ENCODE measurements at regions not wholly inside any gene's neighbourhood (a gene's known extent, or its start where the extent isn't known, plus 50 kb on each side); places are given as distances from the start of the nearest gene placed in this dataset.

DNA sequence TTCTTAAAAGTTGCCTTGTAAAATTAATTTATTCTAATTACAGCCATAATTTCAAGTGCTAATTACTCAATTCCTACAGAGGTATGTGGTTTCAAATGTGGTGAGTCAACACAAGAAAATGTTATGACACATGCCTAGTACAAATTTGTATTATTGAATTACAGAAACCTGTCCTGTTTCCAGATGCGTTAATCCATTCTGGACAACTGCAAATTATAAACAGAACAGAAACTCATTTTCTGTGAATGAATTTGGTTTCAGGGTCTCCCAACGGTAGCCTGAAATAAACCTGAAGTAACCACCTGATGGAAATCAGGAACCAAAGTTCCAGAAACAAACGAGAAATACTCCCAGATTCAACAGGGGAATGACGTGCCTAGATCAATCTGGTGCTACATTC lies 328.6 kb upstream of the F9 start:
- intact Hi-C loops (cut with DNase I), result no loop called here
- DNase-seq (ENCODE audit: low spot score in 2 of 2), result no peak
- Histone ChIP-seq H3K36me3 (no peaks in the 10 kb centered on the region), H3K9me3 (no peaks in the 10 kb centered on the region), H3K27me3 (no peaks in the 10 kb centered on the region), H3K4me1 (no peaks in the 10 kb centered on the region), H3K27ac (no peak overlapping the region), H3K4me3 (no peak overlapping the region)
- TF ChIP-seq, protein P1, sequence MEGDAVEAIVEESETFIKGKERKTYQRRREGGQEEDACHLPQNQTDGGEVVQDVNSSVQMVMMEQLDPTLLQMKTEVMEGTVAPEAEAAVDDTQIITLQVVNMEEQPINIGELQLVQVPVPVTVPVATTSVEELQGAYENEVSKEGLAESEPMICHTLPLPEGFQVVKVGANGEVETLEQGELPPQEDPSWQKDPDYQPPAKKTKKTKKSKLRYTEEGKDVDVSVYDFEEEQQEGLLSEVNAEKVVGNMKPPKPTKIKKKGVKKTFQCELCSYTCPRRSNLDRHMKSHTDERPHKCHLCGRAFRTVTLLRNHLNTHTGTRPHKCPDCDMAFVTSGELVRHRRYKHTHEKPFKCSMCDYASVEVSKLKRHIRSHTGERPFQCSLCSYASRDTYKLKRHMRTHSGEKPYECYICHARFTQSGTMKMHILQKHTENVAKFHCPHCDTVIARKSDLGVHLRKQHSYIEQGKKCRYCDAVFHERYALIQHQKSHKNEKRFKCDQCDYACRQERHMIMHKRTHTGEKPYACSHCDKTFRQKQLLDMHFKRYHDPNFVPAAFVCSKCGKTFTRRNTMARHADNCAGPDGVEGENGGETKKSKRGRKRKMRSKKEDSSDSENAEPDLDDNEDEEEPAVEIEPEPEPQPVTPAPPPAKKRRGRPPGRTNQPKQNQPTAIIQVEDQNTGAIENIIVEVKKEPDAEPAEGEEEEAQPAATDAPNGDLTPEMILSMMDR (IDR thresholded peaks at IDR 0.05), result no peak

DNA sequence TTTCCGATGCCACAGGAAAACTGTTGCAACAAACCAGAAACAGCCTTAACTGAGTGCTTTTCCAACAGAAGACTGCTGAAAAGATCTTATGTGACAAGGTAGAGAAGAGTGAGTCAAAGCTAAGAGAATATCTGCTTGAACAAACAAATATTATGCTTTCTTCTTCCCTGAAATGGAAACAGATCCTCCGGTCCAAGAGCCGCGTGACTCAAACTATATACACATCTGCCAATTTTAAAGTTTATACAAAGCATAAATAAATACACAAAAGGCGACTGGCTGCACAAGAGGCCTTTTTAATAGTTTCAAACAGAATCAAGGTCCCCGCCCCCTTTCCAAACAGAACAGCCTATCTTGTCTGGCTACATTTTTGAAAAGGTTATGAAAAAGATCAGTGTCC lies 329.7 kb upstream of the F9 start:
- DNase-seq (ENCODE audit: low spot score in 2 of 2), result no peak
- TF ChIP-seq, protein P1 (IDR thresholded peaks at IDR 0.05), result no peak
- Histone ChIP-seq H3K27ac (no peak overlapping the region), H3K27me3 (no peaks in the 10 kb centered on the region), H3K9me3 (no peaks in the 10 kb centered on the region), H3K36me3 (no peaks in the 10 kb centered on the region), H3K4me1 (no peaks in the 10 kb centered on the region), H3K4me3 (no peak overlapping the region)
- intact Hi-C loops (cut with DNase I), result no loop called here

GRCh38 chrX:139200346-139200745 lies 330.2 kb upstream of the F9 start:
- Histone ChIP-seq H3K36me3 (no peaks in the 10 kb centered on the region), H3K4me3 (no peak overlapping the region), H3K27me3 (no peaks in the 10 kb centered on the region), H3K4me1 (no peaks in the 10 kb centered on the region), H3K9me3 (no peaks in the 10 kb centered on the region), H3K27ac (no peak overlapping the region)
- no peak for DNase-seq (ENCODE audit: low spot score in 2 of 2)
- TF ChIP-seq, protein P1 (IDR thresholded peaks at IDR 0.05), result no peak
- intact Hi-C loops (cut with DNase I), result no loop called here

- no peaks in the 10 kb centered on the region for H3K36me3 ChIP-seq
- no peaks in the 10 kb centered on the region for H3K9me3 ChIP-seq
- no peaks in the 10 kb centered on the region for H3K27me3 ChIP-seq
- no peak overlapping the region for H3K27ac ChIP-seq
- intact Hi-C loops (cut with DNase I), result no loop called here
- DNase-seq (ENCODE audit: low spot score in 2 of 2), result no peak
- TF ChIP-seq, protein P1 (IDR thresholded peaks at IDR 0.05), result no peak
- no peaks in the 10 kb centered on the region for H3K4me1 ChIP-seq
- no peak overlapping the region for H3K4me3 ChIP-seq
Measured at GRCh38 chrX:139199933-139200332, 330.6 kb upstream of the F9 start.

DNA sequence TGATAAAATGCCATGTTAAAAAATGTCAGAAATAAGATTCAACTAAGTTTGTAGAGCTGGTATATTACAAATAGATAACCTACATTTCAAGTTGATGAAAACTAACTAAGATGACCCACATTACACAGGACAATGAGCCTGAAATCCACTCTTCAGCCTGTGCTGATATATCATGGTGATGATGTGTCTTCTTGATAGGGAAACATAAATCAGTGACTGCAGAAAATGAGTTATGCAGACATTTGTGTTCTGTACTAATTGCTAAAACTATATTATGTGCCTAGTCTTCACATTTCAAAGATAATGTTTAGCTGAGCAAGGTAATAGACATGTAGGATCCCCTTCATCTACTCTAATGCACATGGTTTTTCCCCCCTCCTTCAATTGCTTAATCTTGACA lies 331.6 kb upstream of the F9 start:
- no peaks in the 10 kb centered on the region for H3K27me3 ChIP-seq
- intact Hi-C loops (cut with DNase I), result no loop called here

DNA sequence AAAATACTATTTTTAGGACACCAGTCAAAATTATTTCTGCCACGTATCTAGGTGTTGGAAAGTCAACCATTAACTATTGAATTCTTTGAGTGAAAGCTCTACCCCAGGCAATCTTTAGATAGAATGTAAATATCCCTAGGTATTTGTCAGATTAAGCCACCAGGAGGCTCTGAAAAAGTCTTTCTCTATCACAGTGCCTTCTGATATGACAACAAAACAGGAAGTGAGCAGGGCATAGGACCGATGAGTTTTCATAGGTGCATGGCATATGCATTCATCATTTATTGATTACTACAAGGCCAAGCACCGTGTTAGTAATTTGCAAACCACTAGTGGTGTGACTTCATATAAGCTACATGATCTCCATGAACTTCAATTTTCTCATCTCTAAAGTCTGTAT lies 333.6 kb upstream of the F9 start:
- no peaks in the 10 kb centered on the region for H3K4me1 ChIP-seq
- H3K36me3 ChIP-seq, result no peaks in the 10 kb centered on the region
- no peak for DNase-seq (ENCODE audit: low spot score in 2 of 2)
- intact Hi-C loops (cut with DNase I), result no loop called here
- TF ChIP-seq, protein P1 (IDR thresholded peaks at IDR 0.05), result no peak
- no peaks in the 10 kb centered on the region for H3K9me3 ChIP-seq
- H3K27me3 ChIP-seq, result no peaks in the 10 kb centered on the region
- no peak overlapping the region for H3K4me3 ChIP-seq
- no peak overlapping the region for H3K27ac ChIP-seq

More for the DNA sequence above, 331.6 kb upstream of the F9 start:
- Histone ChIP-seq H3K9me3 (no peaks in the 10 kb centered on the region), H3K4me3 (no peak overlapping the region), H3K27ac (no peak overlapping the region), H3K4me1 (no peaks in the 10 kb centered on the region), H3K36me3 (no peaks in the 10 kb centered on the region)
- DNase-seq (ENCODE audit: low spot score in 2 of 2), result no peak
- TF ChIP-seq, protein P1 (IDR thresholded peaks at IDR 0.05), result no peak
